HG03565 (cell line): ENCODE measurements at regions not wholly inside any gene's neighbourhood (a gene's known extent, or its start where the extent isn't known, plus 50 kb on each side); places are given as distances from the start of the nearest gene placed in this dataset.
A peak's percentile ranks its signal among the peaks of the same experiment; 100 is the strongest.
"Not testable (repeated sequence)": the region's sequence is repeated elsewhere in the genome, so short reads cannot be mapped to it uniquely, and the experiment has no call there.

Source experiments
- ATAC-seq: cut with Tn5 transposase; IDR thresholded peaks from one replicate; pipeline ENCODE4 v1.9.1; 2021; ENCODE audit warnings: mild to moderate bottlenecking, moderate library complexity; ENCODE audit not compliant: unreplicated experiment

DNA sequence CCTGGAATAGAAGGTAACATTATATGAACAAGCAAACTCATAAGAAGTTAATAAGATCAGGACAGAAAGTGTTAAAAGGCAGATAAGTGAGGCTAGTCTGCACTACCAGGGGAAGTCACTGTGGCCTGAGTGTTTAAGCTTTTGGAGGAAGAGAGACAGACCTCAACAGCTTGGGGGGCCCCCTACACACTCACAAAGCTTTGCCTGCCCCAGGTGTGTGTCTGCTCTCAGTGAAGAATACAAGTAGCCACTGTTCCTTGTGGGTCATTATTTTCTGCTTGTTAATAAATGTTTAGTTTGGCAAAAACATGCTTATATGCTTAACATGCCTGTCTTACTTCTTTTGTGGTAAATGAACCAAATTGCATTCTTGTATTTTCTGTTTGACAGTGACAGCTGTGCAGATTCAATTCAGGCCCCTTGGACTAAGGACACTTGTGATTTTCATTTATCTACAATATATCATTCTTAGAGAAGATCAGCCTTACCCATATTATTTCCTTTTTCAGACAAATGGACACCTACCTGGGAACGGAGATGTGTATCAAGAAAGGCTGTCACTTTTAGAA is 50.7 kb upstream of the C12orf71 start:
- ATAC-seq = no peak

DNA sequence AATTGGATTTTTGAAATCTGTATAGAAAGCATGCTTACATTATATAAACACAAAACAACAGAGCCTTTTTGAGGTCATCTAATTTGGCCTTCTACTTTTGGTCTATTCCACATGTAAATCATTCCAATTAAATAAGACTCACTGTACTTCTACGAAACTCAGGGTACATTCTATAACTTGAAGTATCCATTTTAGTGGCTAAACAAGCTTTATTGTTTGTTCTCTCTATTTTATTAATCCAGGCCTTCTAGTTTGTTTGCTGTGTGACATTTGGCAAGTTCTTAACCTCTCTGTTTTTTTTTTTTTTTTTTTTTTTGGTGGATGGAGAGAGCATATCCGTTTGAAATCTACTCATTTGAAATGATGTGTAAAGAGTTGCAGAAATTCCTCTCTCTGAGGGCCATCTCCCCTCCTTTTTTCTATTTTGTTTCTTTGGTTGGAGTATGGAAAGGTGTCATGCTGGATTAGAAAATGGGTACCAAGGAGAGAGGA is 58.1 kb upstream of the C12orf71 start:
- no peak for ATAC-seq

DNA sequence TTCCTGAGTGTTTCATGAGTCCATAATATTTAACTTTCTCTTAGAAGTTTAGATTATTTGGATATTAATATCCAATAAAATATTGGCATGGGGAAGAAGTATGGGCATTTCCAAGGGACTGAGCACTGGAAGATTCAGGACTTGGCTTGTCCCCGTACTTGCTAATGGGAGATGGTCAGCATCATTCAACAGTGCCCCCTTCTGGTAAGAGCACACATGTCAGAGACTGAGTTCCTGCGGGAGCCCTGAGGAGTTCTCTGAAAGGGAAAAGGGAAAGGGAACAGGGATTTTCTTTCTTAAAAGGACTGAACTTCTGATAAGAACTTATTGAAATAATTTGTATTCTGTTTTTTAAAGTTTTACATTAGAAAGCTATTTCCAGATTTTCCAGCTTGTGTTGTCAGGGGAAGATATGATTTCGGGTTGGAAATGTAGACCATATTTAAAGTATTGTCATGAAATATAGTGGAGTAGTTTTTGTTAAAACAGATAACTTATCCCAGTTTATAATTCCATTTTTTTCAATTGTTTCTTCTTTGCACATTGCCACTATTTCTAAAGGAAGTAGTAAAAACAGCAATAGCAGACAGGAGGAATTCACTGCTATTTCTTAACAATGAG is 59.8 kb upstream of the C12orf71 start:
- no peak for ATAC-seq

DNA sequence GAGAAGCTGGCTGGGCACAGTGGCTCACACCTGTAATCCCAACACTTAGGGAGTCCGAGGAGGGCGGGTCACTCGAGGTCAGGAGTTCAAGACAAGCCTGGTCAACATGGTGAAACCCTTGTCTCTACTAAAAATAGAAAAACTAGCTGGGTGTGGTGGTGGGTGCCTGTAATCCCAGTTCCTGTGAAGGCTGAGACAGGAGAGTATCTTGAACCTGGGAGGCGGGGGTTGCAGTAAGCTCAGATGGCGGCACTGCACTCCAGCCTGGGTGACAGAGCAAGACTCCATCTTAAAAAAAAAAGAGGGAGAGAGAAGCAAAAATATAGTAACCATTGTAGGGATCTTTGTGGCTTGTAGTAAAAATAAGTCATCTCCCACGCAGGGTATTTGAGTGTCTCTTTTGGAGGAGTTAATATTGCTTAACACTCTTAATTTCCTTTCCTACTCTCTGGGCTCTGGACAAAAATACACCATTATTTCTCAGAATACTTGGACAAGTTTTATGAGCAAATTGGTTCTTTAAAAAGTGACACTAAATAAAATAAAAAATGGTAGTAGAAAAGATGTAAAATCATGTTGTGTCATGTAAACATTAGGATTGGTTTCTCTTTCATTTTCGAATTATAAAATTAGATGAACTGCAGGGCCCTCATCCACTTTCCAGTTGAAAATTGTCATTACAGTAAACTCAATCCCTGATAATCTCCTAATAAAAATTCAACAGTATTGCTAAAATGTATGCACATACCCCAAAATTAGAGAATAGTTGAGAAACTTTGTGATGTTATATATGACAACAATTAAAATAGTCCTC is 61.1 kb upstream of the C12orf71 start:
- ATAC-seq = no peak

GRCh38 chr12:27145725-27146124 is 63.3 kb upstream of the C12orf71 start:
- ATAC-seq = peak; percentile 56

DNA sequence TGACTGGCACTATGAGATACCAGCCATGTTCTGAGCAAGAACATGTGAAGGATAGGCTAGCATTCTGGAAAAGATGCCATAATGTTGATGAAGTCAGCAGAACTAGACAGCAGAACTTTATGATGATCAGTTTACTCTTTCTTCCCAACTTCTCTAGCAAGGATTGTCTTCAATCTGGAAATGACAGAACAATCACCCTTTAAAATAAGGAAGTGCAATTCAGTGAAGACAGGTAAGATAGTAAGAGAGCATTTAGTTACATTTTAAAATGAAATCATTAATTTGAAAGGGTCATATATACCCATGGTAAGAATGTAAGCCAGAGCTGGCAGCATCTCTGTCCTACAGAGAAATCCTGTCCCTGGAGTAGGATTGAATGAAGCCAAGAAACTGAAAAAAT is 66.0 kb upstream of the C12orf71 start:
- ATAC-seq = no peak

DNA sequence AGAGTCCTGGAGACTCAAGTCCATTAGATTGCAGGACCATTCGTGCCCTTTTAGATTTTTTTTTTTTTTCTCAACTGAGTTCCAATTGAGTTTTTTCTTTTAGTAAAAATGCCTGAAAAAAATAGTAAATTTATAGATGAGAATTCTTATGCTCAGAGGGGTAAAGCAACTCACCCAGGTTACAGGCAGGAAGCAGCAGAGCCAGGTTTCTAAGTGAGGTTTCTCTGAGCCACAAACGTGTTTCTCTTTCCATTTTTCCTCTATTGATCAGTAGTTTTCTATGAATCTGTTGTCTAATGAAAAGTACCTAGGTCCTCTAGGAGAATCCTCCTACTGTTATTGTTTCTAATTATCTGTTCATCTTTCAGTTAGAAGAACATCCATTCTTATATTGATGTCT is 66.4 kb upstream of the C12orf71 start:
- ATAC-seq = no peak

- ATAC-seq = no peak
Observed at GRCh38 chr12:27151479-27151878, 69.1 kb upstream of the C12orf71 start.

- no peak for ATAC-seq
Observed at GRCh38 chr12:27158297-27158696, 75.9 kb upstream of the C12orf71 start.

DNA sequence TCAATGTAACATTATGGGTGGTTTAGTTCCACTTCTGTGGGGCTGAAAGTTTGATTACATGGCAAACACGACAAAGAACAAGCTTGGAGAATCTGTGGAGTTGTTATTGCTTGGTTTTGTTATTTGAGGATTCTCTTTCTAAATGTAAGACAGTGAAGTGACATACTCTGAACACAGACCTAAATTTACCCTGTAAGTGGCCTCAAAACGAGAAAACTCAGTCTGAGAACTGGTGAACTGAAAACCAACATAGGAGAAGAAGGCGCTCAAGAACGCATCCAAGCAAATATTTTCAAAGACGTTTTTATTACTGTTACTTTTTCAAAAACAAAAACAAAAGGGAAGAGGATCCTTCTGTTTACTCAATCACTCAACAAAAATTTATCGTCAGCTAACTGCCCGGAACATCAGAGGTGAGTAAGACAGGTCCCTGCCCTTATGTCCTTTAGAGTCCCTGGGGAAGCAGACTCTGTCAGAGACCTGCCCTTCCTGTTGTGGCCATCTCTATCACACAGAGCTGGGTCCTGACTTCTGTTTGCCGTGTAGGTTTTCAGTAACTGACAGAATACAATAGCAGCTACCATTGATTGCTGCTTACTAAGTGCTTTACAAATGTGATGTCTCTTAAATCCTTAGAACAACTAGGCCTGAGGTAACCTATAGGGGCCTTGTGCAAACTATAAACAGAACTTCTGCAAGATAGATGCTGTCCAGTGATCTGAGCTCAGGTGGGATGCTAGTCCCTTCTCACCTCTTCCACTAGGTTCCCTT is 79.3 kb upstream of the C12orf71 start:
- peak; percentile 73 for ATAC-seq

- no peak for ATAC-seq
Observed at GRCh38 chr12:27162229-27162537, 79.8 kb upstream of the C12orf71 start.

DNA sequence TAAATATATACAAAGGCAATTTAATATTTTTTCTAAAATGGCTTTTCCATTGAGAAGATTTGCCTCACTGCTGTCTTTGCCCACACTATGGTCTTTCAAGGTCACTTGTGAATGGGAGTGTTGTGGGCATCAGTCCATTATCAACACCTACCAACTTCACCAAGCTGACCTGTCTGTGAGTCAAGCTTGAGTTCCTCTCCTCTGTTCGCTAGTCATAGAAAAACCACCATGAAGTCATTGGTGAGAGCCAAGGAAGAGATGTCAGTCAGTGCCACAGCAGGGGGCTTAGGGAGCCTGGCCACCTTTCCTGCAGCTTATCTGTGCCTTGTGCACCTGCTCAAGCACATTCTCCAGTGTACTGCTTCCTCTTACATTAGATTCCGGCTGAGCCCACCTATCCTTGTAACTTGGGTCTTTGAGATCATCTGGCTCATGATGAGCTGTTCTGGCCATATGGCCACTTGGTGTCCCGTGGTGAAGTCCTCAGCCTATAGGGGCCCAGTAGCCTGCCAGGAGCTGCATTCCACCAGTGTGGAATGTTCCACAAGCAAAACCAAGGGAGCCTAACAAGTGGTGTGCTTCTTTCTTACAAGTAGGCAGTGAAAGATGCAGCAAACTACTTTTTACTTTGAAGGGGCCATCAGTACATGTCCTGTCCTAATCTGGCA is 80.8 kb upstream of the C12orf71 start:
- no peak for ATAC-seq

GRCh38 chr12:27163894-27164293 is 80.2 kb upstream of the STK38L start:
- no peak for ATAC-seq

DNA sequence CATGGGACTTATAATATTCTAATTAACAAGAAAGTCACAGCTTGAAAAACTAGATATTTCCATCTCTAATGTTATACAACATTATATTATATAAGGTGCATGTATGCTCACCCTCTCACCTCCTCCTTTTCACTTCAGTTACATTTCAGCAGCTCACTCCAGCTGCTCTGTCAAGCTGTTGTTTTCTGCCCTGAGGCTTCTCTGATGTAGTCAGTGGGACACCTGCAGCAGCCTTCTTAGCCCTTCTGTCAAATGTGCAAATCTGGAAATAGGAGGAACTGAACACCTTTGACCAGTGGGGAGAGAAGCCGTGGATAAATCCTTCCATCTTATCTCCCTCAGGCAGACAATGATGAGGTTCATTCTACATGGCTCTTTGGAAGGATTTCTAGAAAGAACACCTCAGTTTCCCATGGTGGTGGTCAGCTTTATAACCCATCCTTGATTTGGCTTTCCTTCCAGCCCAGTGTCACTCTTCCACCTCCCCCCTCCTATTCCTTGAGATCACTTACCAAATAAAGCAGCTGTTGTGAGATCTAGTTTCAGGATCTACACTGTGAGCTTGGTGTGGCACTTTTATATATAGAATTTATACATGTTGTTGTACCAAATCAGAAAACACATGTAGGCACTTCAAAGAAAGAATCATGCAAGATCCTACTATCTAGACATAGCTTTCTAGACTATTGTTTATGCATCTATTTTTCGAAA is 79.6 kb upstream of the STK38L start:
- ATAC-seq = no peak

- not testable (repeated sequence) for ATAC-seq
Observed at GRCh38 chr12:27165958-27166357, 78.1 kb upstream of the STK38L start.

DNA sequence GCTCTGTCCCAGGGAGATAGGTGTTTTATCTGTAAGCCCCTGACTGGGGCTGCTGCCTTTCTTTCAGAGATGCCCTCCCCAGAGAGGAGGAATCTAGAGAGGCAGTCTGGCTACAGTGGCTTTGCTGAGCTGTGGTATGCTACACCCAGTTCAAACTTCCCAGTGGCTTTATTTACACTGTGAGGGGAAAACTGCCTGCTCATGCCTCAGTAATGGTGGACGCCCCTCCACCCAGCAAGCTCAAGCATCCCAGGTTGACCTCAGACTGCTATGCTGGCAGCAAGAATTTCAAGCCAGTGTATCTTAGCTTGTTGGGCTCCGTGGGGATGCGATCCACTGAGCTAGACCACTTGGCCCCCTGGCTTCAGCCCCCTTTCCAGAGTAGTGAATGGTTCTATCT is 72.6 kb upstream of the STK38L start:
- ATAC-seq = not testable (repeated sequence)

DNA sequence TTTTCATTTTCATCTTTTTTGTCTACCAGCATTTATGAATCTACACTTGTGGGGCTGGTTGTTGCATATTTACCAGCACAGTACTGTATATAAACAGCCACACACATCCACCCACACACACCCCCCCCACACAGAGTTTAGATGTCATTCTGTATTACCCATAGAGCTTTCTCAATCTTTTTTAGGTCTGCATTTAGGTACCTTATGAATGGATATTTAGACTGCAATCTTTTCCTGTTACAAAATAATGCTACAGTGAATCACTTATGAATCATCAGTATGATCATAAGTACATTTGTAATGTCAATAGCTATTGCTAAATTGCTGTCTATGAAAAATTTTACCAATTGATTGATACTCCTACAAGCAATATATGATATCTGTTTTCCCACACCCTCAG is 67.3 kb upstream of the STK38L start:
- no peak for ATAC-seq

- no peak for ATAC-seq
Observed at GRCh38 chr12:27177706-27178105, 66.4 kb upstream of the STK38L start.

DNA sequence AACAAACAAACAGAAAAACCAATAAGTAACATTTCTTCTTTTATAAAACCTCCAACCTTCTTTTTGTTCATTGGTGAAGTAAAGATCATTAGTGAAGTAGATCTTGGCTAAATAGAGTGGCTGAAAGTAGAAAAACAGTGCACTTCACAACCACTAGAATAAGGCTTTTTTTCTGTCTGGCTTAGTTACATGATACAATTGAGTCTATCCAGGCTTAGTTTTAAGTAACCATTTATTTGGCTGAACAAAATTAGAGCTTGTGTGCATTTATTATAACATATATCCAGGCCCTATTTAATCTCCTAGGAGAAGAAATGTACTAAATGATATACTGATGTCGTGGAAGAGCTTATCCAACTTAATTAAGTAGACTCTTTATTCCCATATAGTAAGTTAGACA is 65.8 kb upstream of the STK38L start:
- no peak for ATAC-seq

GRCh38 chr12:27178723-27179399 is 65.2 kb upstream of the STK38L start:
- ATAC-seq = no peak
